A549 (cell line): ENCODE measurements at regions not wholly inside any gene's neighbourhood (a gene's known extent, or its start where the extent isn't known, plus 50 kb on each side); places are given as distances from the start of the nearest gene placed in this dataset.

Experiments used
- ATAC-seq, 2 experiments: fragments of 200-7000 bp in 1 of 2; fragments of >200 bp in 1 of 2; cut with Nextera tagmentation in 1 of 2; cut with Tn5 transposase in 1 of 2; 3 replicates each; pipeline versions ENCODE4 v1.8.0 to v1.9.1; 2018 to 2020; ENCODE audit warnings: mild to moderate bottlenecking in 1 of 2, moderate library complexity in 1 of 2
- CTCF ChIA-PET: fragments of 300-600 bp; sonication (Branson Sonifier 250); formaldehyde crosslinking; extraction: SDS; loops from one replicate; lab custom pipeline; 2021; ENCODE audit warnings: antibody characterized with exemption, inconsistent platforms; lab: Yijun Ruan, JAX
- POLR2A ChIA-PET: fragments of 350-600 bp; formaldehyde crosslinking; extraction: SDS; loops from one replicate; lab custom pipeline; 2021; ENCODE audit warnings: antibody characterized with exemption, inconsistent platforms; lab: Yijun Ruan, JAX
- DNase-seq, 2 experiments: peaks; one replicate each; pipeline versions ENCODE4 v3.0.0 to v3.0.0-alpha.2; 2011 to 2016; ENCODE audit warnings: low read depth in 1 of 2, low spot score in 1 of 2
- FAIRE-seq: peaks from 2 replicates; lab custom pipeline; 2011; peaks lifted over from hg19 to GRCh38; lab: Jason Lieb, UNC
- H3K27ac ChIP-seq, 2 experiments: fragments of >200 bp; sonication (Bioruptor Twin); formaldehyde crosslinking; 3 replicates each; pipeline ENCODE4 v1.5.1; 2016 to 2017
- H3K4me1 ChIP-seq: fragments of >200 bp; sonication (Bioruptor Twin); formaldehyde crosslinking; 3 replicates; pipeline ENCODE4 v1.6.1; 2016
- H3K4me2 ChIP-seq: fragments of >200 bp; sonication (Bioruptor Twin); formaldehyde crosslinking; 3 replicates; pipeline ENCODE4 v1.6.1; 2016
- H3K4me3 ChIP-seq: fragments of >200 bp; sonication (Bioruptor Twin); formaldehyde crosslinking; 3 replicates; pipeline ENCODE4 v1.5.1; 2016
- H3K9me3 ChIP-seq: fragments of >200 bp; sonication (Bioruptor Twin); formaldehyde crosslinking; 3 replicates; pipeline ENCODE4 v1.6.1; 2016
- ATOH8 ChIP-seq: fragments of 250-450 bp; sonication (Bioruptor Pico); IDR thresholded peaks from 2 replicates; pipeline ENCODE4 v1.5.0; 2020; ENCODE audit warnings: low read depth, mild to moderate bottlenecking, moderate library complexity
- CBX2 ChIP-seq: fragments of 200-600 bp; sonication (generic); IDR thresholded peaks from 2 replicates; pipeline ENCODE4 v1.6.1; 2016; ENCODE audit warnings: low read depth, mild to moderate bottlenecking, borderline replicate concordance
- CBX8 ChIP-seq: fragments of 200-600 bp; sonication (generic); IDR thresholded peaks from 2 replicates; pipeline ENCODE4 v1.6.1; 2016
- CEBPB ChIP-seq, 2 experiments: fragments of >200 bp in 1 of 2; sonication (Bioruptor Twin) in 1 of 2; formaldehyde crosslinking in 1 of 2; IDR thresholded peaks; 2 replicates each; pipeline ENCODE4 v1.6.1; 2012 to 2016
- CHD2 ChIP-seq: fragments of 150-350 bp; IDR thresholded peaks from 2 replicates; pipeline ENCODE4 v1.6.1; 2014; ENCODE audit warnings: low read length; ENCODE audit not compliant: partially characterized antibody
- EHMT2 ChIP-seq: fragments of 200-600 bp; sonication (generic); IDR thresholded peaks from 2 replicates; pipeline ENCODE4 v1.6.1; 2016; ENCODE audit warnings: antibody characterized with exemption, low read depth, mild to moderate bottlenecking, moderate library complexity
- ESRRA ChIP-seq: fragments of 150-350 bp; IDR thresholded peaks from 2 replicates; pipeline ENCODE4 v1.6.1; 2014; ENCODE audit warnings: mild to moderate bottlenecking, low read length, borderline replicate concordance
- FOSB ChIP-seq: fragments of 250-450 bp; sonication (Bioruptor Pico); IDR thresholded peaks from 2 replicates; pipeline ENCODE4 v1.5.0; 2020; ENCODE audit warnings: mild to moderate bottlenecking, moderate library complexity
- HDAC2 ChIP-seq: fragments of 200-600 bp; sonication (generic); IDR thresholded peaks from 2 replicates; pipeline ENCODE4 v1.6.1; 2016
- HEYL ChIP-seq: fragments of 250-450 bp; sonication (Bioruptor Pico); IDR thresholded peaks from 2 replicates; pipeline ENCODE4 v1.8.0; 2021; ENCODE audit warnings: mild to moderate bottlenecking, moderate library complexity
- HOXB13 ChIP-seq: fragments of 250-450 bp; sonication (Bioruptor Pico); IDR thresholded peaks from 2 replicates; pipeline ENCODE4 v1.5.0; 2020; ENCODE audit warnings: low read depth, mild to moderate bottlenecking, moderate library complexity
- JUN ChIP-seq, 2 experiments: fragments of >200 bp; sonication (Bioruptor Twin); formaldehyde crosslinking; IDR thresholded peaks; 2 replicates in 1 of 2; 3 replicates in 1 of 2; pipeline ENCODE4 v1.6.1; 2016 to 2017
- JUNB ChIP-seq: fragments of >200 bp; sonication (Bioruptor Twin); formaldehyde crosslinking; IDR thresholded peaks from 2 replicates; pipeline ENCODE4 v1.6.1; 2016
- KDM1A ChIP-seq: fragments of 200-600 bp; sonication (generic); IDR thresholded peaks from 2 replicates; pipeline ENCODE4 v1.6.1; 2016; ENCODE audit warnings: low read depth, mild to moderate bottlenecking
- KDM5A ChIP-seq: fragments of 200-600 bp; sonication (generic); IDR thresholded peaks from 2 replicates; pipeline ENCODE4 v1.6.1; 2016; ENCODE audit warnings: antibody characterized with exemption, mild to moderate bottlenecking
- MAFK ChIP-seq: fragments of 450-650 bp; IDR thresholded peaks from 2 replicates; pipeline ENCODE4 v1.6.1; 2014; ENCODE audit not compliant: partially characterized antibody
- MYC ChIP-seq: IDR thresholded peaks from 2 replicates; pipeline ENCODE4 v1.6.1; 2012; ENCODE audit warnings: mild to moderate bottlenecking, inconsistent platforms, low read length, improper control_type of control experiment, borderline replicate concordance
- NFE2L2 ChIP-seq: fragments of 150-350 bp; conservative IDR thresholded peaks from 2 replicates; pipeline ENCODE4 v1.6.1; 2014; ENCODE audit warnings: low read length
- PHF8 ChIP-seq: fragments of 200-600 bp; sonication (generic); IDR thresholded peaks from 2 replicates; pipeline ENCODE4 v1.6.1; 2016; ENCODE audit warnings: low read depth, mild to moderate bottlenecking, antibody characterized with exemption, moderate library complexity, borderline replicate concordance
- POLR2A ChIP-seq: IDR thresholded peaks from 2 replicates; pipeline ENCODE4 v1.6.1; 2012; ENCODE audit warnings: mild to moderate bottlenecking, low read length
- REST ChIP-seq: fragments of 200-600 bp; sonication (generic); IDR thresholded peaks from 2 replicates; pipeline ENCODE4 v1.6.1; 2016; ENCODE audit warnings: antibody characterized with exemption, mild to moderate bottlenecking, moderate library complexity
- RFX5 ChIP-seq: fragments of 450-650 bp; IDR thresholded peaks from 2 replicates; pipeline ENCODE4 v1.7.1; 2014; ENCODE audit warnings: antibody characterized with exemption, mild to moderate bottlenecking, moderate library complexity
- RNF2 ChIP-seq: fragments of 200-600 bp; sonication (generic); IDR thresholded peaks from 2 replicates; pipeline ENCODE4 v1.6.1; 2016; ENCODE audit warnings: low read depth, mild to moderate bottlenecking, antibody characterized with exemption, moderate library complexity, borderline replicate concordance
- SMC3 ChIP-seq: fragments of >200 bp; sonication (Bioruptor Twin); formaldehyde crosslinking; IDR thresholded peaks from 3 replicates; pipeline ENCODE4 v1.6.1; 2018; ENCODE audit warnings: inconsistent platforms
- TFCP2L1 ChIP-seq: fragments of 250-450 bp; sonication (Bioruptor Pico); IDR thresholded peaks from 2 replicates; pipeline ENCODE4 v1.5.0; 2021; ENCODE audit warnings: mild to moderate bottlenecking
- TP53 ChIP-seq: fragments of 250-450 bp; sonication (Bioruptor Pico); IDR thresholded peaks from 2 replicates; pipeline ENCODE4 v1.5.0; 2021; ENCODE audit warnings: mild to moderate bottlenecking, moderate library complexity
- USF2 ChIP-seq: fragments of 450-650 bp; IDR thresholded peaks from 2 replicates; pipeline ENCODE4 v1.6.1; 2014; ENCODE audit warnings: antibody characterized with exemption
- ZFP36 ChIP-seq: fragments of 450-650 bp; IDR thresholded peaks from 2 replicates; pipeline ENCODE4 v1.6.1; 2014; ENCODE audit warnings: borderline replicate concordance; ENCODE audit not compliant: partially characterized antibody
- ZNF302 ChIP-seq: fragments of 250-450 bp; sonication (Bioruptor Pico); IDR thresholded peaks from 2 replicates; pipeline ENCODE4 v1.9.0; 2021; ENCODE audit warnings: inconsistent platforms, mild to moderate bottlenecking, moderate library complexity
- ZSCAN20 ChIP-seq: fragments of 250-450 bp; sonication (Bioruptor Pico); IDR thresholded peaks from 2 replicates; pipeline ENCODE4 v1.8.0; 2022; ENCODE audit warnings: mild to moderate bottlenecking, moderate library complexity
- WGBS: methylation state at CpG from one replicate; pipeline ENCODE4 v1.1.6; 2017; ENCODE audit errors: missing lambda C conversion rate; 5-methylcytosine and 5-hydroxymethylcytosine counted together
- TF ChIP-seq, protein P1 (sequence below): IDR thresholded peaks from 2 replicates; pipeline ENCODE4 v1.6.1; 2012; ENCODE audit warnings: low read depth, borderline replicate concordance

- ChIA-PET POLR2A (no interaction called here), CTCF (no interaction called here)
- FAIRE-seq: no peak
- Histone ChIP-seq H3K4me1 (no peaks in the 10 kb centered on the region), H3K27ac (no peak overlapping the region), H3K9me3 (no peaks in the 10 kb centered on the region), H3K4me2 (no peak overlapping the region), H3K4me3 (no peak overlapping the region)
- 12% methylated on average over 10 of the region's 10 CpGs for WGBS
- no peak for ATAC-seq
- DNase-seq: no peak
- TF ChIP-seq CBX2: no peak
- TF ChIP-seq ZSCAN20 (CRISPR knock-in tag): no peak
- no peak for TF ChIP-seq POLR2A
- TF ChIP-seq HEYL: no peak
- TF ChIP-seq TFCP2L1 (CRISPR knock-in tag): no peak
- TF ChIP-seq MAFK: no peak
- TF ChIP-seq CEBPB (IDR thresholded peaks at IDR 0.05): no peak
- TF ChIP-seq KDM5A: no peak
- TF ChIP-seq JUN (IDR thresholded peaks at IDR 0.05): no peak
- TF ChIP-seq ATOH8 (CRISPR knock-in tag): no peak
- TF ChIP-seq CBX8: no peak
- no peak for TF ChIP-seq HOXB13 (CRISPR knock-in tag)
- no peak for TF ChIP-seq USF2
- no peak for TF ChIP-seq JUNB
- no peak for TF ChIP-seq ZNF302
Observed at GRCh38 chr3:64940596-64941348, 253.0 kb upstream of the ADAMTS9 start.

GRCh38 chr3:64939747-64940450 lies 252.1 kb upstream of the ADAMTS9 start:
- Histone ChIP-seq H3K4me3 (no peak overlapping the region), H3K4me2 (no peak overlapping the region), H3K27ac (no peak overlapping the region), H3K4me1 (no peaks in the 10 kb centered on the region), H3K9me3 (no peaks in the 10 kb centered on the region)
- no peak for FAIRE-seq
- DNase-seq: no peak
- ATAC-seq: no peak
- WGBS: 43% methylated on average over 10 of the region's 10 CpGs
- POLR2A ChIA-PET: no interaction called here
- CTCF ChIA-PET: no interaction called here
- TF ChIP-seq ESRRA (no peak), MYC (no peak), KDM5A (no peak), REST (no peak), EHMT2 (no peak), ZFP36 (no peak), RFX5 (no peak), CBX8 (no peak), TP53 (no peak), SMC3 (no peak), NFE2L2 (no peak), PHF8 (no peak), CHD2 (no peak), KDM1A (no peak), FOSB (CRISPR knock-in tag) (no peak), HDAC2 (no peak), RNF2 (no peak)
- TF ChIP-seq, protein P1, sequence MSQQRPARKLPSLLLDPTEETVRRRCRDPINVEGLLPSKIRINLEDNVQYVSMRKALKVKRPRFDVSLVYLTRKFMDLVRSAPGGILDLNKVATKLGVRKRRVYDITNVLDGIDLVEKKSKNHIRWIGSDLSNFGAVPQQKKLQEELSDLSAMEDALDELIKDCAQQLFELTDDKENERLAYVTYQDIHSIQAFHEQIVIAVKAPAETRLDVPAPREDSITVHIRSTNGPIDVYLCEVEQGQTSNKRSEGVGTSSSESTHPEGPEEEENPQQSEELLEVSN: no peak
- TF ChIP-seq, all 56 proteins: peak for 0
